Activated naive CD8-positive, alpha-beta T cell treated with anti-CD3 and anti-CD28 coated beads, Interleukin-2, amount 50 U/mL, for 16 hours (primary cell): ENCODE measurements at regions not wholly inside any gene's neighbourhood (a gene's known extent, or its start where the extent isn't known, plus 50 kb on each side); places are given as distances from the start of the nearest gene placed in this dataset.

Experiments
- DNase-seq: peaks from one replicate; pipeline ENCODE4 v3.0.0-alpha.2; 2020; ENCODE audit warnings: low read depth, low spot score

- no peak for DNase-seq
Observed at GRCh38 chr18:78587626-78588600, 391.7 kb upstream of the SALL3 start.

GRCh38 chr18:78589916-78590437 lies 389.6 kb upstream of the SALL3 start:
- DNase-seq = no peak

DNA sequence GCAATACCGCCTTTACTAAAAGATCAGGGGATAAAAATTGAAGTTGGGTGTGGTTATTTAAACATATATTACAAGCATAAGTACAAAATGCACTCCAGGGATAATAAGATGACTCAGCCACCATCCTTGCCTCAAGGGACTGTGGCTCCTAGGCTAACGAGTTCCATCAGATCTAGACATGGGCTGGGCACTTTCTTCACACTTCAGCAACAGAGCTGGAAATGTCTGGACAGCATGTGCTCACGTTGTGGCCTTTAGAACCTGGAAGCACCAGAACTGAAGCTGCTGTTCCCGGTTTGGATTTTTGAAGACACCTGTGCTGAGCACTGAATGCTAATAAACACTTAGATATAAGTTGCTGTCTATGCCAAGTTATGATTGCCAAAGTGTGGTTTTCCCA lies 384.2 kb upstream of the SALL3 start:
- DNase-seq = no peak

GRCh38 chr18:78595924-78596573 lies 383.6 kb upstream of the SALL3 start:
- DNase-seq = no peak

GRCh38 chr18:78596794-78597345 lies 382.7 kb upstream of the SALL3 start:
- DNase-seq = no peak

DNA sequence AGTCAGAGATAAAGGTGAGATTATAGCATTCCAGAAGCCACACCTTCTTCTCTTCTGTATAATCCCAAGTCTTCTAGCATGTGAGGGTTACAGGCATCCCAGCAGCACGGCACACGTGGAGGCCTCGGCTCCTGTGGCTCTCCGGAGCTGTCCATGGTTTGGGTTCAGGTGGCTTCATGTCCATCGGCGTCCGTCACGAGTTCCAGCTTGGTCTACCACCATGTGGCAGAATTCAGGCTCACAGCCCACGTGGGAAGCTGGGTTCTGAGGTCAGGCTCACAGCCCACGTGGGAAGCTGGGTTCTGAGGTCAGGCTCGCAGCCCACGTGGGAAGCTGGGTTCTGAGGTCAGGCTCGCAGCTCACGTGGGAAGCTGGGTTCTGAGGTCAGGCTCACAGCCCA lies 378.3 kb upstream of the SALL3 start:
- DNase-seq = no peak

DNA sequence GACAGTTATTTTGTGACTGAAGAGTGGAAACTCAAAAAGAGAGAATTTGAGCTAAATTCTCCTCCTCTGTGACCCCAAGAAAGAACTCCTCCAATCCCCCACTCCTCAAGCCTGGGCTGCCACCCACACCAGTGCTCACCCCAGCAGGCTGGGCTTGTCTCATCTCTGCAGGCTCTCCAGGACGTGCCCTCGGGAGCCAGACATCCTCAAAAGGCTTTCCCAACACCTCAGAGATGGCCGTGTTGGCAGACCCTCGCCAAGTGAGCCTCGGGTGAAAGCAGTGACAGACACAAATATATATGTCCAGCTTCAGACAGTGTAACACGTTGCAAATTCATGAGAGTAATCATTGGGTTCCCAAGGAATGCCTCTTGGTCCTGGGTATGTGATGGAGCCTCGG lies 377.7 kb upstream of the SALL3 start:
- DNase-seq = no peak

DNA sequence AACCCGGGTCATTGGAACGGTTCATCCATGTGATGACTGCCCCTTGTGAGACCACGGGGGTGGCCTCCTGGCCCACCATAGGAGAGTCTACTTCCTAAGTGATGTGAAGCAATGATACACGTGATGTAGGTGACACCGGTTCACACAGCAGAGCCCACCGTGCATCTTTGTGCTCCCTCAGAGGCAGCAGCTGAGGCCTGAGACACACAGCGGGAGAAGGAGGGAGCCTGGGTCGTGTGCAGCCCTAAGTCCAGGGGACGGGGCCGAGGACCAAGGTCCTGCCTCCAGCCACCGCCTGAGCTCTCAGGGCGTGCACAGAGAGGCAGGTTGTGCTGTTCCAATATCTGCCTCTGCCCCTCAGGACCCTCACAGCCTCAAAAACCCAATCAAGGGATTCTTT lies 377.2 kb upstream of the SALL3 start:
- DNase-seq = no peak

GRCh38 chr18:78603102-78603983 lies 376.3 kb upstream of the SALL3 start:
- DNase-seq = no peak

DNA sequence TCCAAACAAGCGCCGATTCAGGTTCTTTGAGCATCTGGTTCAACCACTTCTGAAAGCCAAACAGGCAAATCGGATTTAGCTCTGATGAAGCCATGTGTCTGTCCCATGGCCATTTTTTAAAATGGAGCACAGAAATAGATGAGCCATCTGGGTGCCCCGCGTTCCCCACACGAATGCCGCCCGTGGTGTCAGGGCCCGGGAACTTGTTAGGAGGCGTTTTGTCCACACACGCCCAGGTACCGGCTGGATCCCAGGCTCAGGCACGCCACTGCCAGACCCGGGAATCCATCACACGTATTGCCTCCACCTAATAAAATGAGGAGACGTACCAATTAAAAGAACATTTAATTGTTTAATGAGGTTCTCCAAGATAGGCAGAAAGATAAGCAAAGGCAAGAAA lies 374.4 kb upstream of the SALL3 start:
- no peak for DNase-seq

GRCh38 chr18:78607221-78607620 lies 372.4 kb upstream of the SALL3 start:
- no peak for DNase-seq

GRCh38 chr18:78607784-78608183 lies 371.8 kb upstream of the SALL3 start:
- no peak for DNase-seq

GRCh38 chr18:78610179-78610578 lies 369.4 kb upstream of the SALL3 start:
- DNase-seq = no peak

DNA sequence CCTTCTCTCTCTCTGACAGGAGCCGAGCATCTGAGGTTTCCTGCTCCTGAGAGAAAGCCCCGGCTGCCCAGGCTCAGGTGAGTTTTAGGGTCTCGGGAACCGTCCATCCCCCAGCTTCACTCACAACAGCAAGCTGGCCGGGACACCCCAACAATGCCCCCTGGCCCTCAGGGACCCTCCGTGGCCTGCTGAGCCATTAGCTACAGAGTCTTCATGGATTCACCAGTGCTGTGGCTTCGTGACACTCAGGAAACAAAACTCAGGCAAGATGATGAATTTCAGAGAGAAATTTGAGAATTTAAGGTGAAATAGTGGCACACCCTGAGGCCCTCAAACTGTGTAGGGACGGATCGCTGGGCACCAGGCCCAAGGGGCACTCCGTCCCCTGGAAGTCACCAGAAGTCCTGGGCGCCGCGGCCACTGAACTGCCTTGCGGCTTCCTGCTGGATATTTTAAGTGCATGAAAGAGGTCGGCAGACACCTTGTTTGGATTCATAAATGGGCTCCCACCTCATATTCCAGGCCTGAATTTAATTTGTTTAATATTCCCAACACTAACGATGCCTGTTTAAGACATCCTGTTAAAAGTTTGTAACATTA lies 368.3 kb upstream of the SALL3 start:
- DNase-seq = no peak

DNA sequence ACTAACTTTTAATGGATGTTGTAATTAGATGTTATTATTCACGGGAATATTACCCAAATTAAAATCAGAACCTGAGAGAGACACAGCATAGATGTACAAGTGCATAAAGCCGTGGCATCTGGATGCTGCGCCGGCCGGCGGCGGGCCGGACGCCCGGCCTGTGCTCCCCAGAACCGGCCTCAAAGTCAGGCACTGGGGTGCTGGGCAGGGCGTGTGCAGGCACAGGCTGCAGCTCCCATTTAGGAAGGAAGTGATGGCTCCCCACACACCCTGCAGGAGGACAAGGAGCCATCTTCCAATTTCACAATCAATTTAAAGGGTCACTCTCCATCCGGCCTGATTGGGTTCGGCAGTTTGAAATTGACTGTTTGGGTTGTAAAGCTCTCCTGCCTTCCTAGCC lies 367.7 kb upstream of the SALL3 start:
- DNase-seq = no peak

DNA sequence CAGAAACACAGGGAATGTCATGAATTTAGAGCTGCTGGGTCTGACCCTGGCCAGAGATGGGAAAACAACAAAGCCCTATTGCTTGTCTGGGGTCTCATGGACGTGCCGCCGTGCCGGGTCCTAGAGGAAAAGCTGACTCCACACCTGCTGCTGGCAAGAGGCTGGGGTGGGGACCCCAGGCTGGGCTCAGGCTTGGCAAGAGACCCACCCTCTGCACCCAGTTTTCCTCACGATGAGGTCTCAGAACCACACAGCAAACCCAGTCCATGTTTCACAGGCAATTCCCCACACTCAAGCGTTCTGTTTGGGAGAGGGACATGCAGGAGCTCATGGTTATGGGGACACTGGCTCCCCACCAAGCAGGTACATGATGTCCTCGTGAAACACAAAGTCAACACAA lies 367.3 kb upstream of the SALL3 start:
- no peak for DNase-seq

DNA sequence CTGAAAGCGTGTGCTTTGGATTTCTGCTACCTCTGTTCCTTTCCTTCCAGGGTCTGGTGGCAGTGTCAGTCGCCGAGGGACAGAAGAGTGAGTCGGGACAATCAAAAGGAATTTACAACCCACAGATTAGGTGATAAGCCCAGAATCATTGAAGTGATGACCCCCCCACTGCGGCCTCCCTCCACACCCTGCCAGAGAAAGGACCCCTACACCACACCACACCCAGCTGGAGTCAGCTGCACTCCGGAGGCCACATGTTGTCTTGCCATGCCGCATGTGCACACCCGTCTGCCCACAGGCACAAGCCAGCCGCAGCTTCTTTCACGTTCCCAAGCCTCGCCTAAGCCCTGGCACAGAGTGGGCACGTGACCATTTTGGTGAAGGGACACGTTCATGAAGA lies 366.8 kb upstream of the SALL3 start:
- no peak for DNase-seq

GRCh38 chr18:78618726-78619125 lies 360.9 kb upstream of the SALL3 start:
- no peak for DNase-seq

DNA sequence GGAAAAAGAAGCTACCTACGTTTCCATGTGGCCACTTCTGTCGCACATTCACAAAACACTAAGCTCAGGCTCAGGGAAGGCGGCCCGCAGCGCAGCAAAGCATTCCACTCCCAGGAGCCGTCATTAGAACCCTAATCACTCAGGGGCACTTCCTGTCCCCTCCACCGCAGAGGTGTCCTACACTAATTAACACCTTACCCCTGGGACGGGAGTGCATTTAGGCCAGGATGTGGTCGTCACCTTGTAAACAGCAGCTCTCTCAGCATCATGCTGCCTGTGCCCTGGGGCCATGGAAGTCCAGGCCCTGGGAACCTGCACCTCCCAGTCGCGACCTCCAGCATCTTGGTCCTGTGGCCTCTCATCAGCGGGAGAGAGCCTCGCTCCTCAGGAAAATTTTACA lies 359.8 kb upstream of the SALL3 start:
- no peak for DNase-seq

- no peak for DNase-seq
Observed at GRCh38 chr18:78620326-78620725, 359.3 kb upstream of the SALL3 start.

DNA sequence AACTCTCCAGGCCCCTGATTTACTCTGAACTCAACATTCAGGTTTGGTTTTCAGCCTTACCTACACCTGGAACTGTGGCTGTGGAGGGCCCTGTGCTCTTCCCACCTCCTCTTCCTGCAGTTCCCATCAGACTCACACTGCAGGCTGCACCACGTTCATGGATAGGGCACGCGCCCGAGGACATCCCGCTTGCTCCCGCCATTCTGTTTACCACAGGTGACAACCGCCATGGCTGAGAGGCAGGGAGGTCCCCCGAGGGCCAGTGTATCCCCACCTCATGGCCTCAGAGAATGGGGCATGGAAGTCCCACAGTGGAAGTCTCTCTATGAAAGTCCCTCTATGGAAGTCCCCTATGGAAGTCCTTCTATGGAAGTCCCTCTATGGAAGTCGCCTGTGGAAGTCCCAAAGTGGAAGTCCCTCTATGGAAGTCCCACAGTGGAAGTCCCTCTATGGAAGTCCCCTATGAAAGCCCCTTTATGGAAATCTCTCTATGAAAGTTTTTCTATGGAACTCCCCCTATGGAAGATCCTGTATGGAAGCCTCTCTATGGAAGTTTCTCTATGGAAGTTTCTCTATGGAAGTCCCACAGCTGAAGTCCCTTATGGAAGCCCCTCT lies 358.4 kb upstream of the SALL3 start:
- DNase-seq = no peak
